HFFc6 (cell line): ENCODE measurements at regions not wholly inside any gene's neighbourhood (a gene's known extent, or its start where the extent isn't known, plus 50 kb on each side); places are given as distances from the start of the nearest gene placed in this dataset.

Experiments
- DNase-seq: peaks from one replicate; pipeline ENCODE4 v3.0.0-alpha.2; 2018
- H3K27ac Mint-ChIP-seq: 2 replicates; pipeline ENCODE4 v1.8.0; 2020; ENCODE audit warnings: mild to moderate bottlenecking, mixed read lengths
- H3K27me3 Mint-ChIP-seq: 2 replicates; pipeline ENCODE4 v1.8.0; 2021; ENCODE audit warnings: mild to moderate bottlenecking, moderate library complexity, mixed read lengths; ENCODE audit not compliant: insufficient read depth
- H3K36me3 Mint-ChIP-seq: 2 replicates; pipeline ENCODE4 v1.8.0; 2021; ENCODE audit warnings: low read depth, mixed read lengths
- H3K4me1 Mint-ChIP-seq: 2 replicates; pipeline ENCODE4 v1.8.0; 2020; ENCODE audit warnings: low read depth, mixed read lengths
- H3K4me3 Mint-ChIP-seq: 2 replicates; pipeline ENCODE4 v1.8.0; 2020; ENCODE audit warnings: mild to moderate bottlenecking, moderate library complexity, mixed read lengths
- H3K9me3 Mint-ChIP-seq: 2 replicates; pipeline ENCODE4 v1.8.0; 2020; ENCODE audit warnings: mild to moderate bottlenecking, mixed read lengths
- CTCF ChIP-seq: fragments of 200-600 bp; sonication (generic); IDR thresholded peaks from 2 replicates; pipeline ENCODE4 v1.5.0; 2021; ENCODE audit warnings: antibody characterized with exemption, mild to moderate bottlenecking

DNA sequence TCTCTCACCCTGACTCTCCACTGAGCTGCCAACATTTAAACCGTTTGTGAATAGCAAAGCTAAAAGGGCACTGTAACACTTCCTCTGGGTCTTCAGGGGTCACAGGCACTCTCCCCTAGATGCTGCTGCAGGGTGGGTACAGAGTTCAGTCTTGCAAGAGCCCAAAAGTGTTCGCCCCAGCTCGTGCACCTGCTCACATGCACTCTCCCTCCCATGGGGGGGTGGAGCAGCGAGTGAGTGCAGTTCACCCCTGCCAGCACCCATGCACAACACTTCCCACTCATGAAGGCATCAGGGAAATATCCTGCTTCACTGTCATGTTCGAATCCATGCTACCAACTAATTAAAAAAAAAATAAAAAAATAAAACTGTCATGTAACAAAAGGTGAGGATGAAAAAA, 950.7 kb upstream of the PRR20A start:
- no peak for TF ChIP-seq CTCF
- no peaks in the 10 kb centered on the region for H3K27me3 Mint-ChIP-seq
- H3K9me3 Mint-ChIP-seq = peaks cover 18% of the 10 kb centered on the region
- peaks cover 6% of the 10 kb centered on the region; the same call in 1 of the 2 replicates for H3K36me3 Mint-ChIP-seq
- no peaks in the 10 kb centered on the region for H3K4me1 Mint-ChIP-seq
- H3K4me3 Mint-ChIP-seq = no peak overlapping the region
- H3K27ac Mint-ChIP-seq = no peak overlapping the region
- no peak for DNase-seq

DNA sequence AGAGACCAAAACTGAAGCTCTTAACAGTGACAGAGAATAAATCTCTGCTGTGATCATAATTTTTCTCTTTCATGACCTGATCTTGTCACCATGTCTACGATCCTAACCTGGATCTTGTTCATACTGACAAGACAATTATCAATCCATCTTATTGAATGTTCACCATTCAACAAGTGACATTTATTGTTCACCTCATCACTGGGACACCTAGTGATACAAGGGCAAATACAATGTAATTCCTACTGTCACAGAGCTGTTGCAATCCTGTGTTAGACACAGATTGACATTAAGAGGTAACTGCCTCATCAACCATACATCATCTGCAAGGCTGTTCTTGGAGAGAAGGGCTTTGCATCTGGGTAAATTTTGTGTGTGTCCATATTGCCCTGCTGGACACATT, 942.4 kb upstream of the PRR20A start:
- Mint-ChIP-seq H3K4me3 (no peak overlapping the region), H3K27ac (no peak overlapping the region), H3K9me3 (peaks cover 28% of the 10 kb centered on the region), H3K27me3 (no peaks in the 10 kb centered on the region), H3K36me3 (no peaks in the 10 kb centered on the region), H3K4me1 (no peaks in the 10 kb centered on the region)
- no peak for DNase-seq
- no peak for TF ChIP-seq CTCF

DNA sequence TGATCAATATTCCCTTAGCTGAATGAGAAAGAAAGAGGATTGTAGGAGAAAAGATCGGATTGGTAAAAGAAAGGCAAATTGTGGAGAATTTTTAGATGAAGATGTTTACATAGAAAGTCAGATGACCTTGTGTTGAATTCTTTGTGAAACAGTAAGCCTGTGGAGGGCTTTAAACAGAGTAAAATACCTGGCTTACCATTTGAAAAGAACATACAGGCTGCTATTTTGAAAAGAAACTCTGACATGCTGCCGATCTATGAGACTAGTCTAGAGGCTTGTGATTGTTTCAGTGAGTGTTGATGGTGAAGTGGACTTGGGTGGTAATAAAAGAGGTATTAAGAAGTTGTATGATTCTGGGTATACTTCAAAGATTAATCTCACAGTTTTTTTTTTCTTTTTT, 938.9 kb upstream of the PRR20A start:
- Mint-ChIP-seq H3K4me3 (no peak overlapping the region), H3K9me3 (peaks cover 23% of the 10 kb centered on the region), H3K36me3 (no peaks in the 10 kb centered on the region), H3K27me3 (no peaks in the 10 kb centered on the region), H3K27ac (no peak overlapping the region), H3K4me1 (no peaks in the 10 kb centered on the region)
- DNase-seq = no peak
- no peak for TF ChIP-seq CTCF

GRCh38 chr13:56216221-56216620, 924.5 kb upstream of the PRR20A start:
- no peak overlapping the region for H3K27ac Mint-ChIP-seq
- no peak for DNase-seq
- no peak for TF ChIP-seq CTCF
- no peaks in the 10 kb centered on the region for H3K4me1 Mint-ChIP-seq
- H3K4me3 Mint-ChIP-seq = no peak overlapping the region
- H3K27me3 Mint-ChIP-seq = no peaks in the 10 kb centered on the region
- peaks cover 9% of the 10 kb centered on the region for H3K9me3 Mint-ChIP-seq
- no peaks in the 10 kb centered on the region for H3K36me3 Mint-ChIP-seq

GRCh38 chr13:56247692-56248091, 893.0 kb upstream of the PRR20A start:
- Mint-ChIP-seq H3K9me3 (peaks cover 54% of the 10 kb centered on the region), H3K27me3 (no peaks in the 10 kb centered on the region), H3K27ac (no peak overlapping the region), H3K36me3 (no peaks in the 10 kb centered on the region), H3K4me3 (no peak overlapping the region), H3K4me1 (no peaks in the 10 kb centered on the region)
- DNase-seq = no peak
- no peak for TF ChIP-seq CTCF

DNA sequence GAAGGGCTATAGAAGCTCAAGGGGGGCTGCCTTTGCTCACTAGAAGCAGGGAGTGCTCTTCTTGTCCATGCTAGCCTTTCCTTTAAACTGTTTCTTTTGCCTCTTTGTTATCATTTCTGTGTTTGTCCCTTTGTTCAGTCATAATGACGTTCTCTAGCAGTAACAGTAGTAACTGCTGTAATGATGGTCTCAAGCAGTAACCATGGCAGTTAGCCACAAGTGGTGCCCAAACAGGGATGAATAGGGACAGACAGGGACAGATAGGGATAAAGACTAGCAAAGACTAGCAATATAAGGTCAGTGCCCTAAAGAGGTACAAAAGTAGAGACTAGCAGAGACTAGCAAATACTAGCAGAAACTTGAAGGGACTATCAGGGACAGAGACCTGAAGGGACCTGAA, 869.0 kb upstream of the PRR20A start:
- no peak for DNase-seq
- TF ChIP-seq CTCF = no peak
- Mint-ChIP-seq H3K4me1 (no peaks in the 10 kb centered on the region), H3K9me3 (peaks cover 27% of the 10 kb centered on the region), H3K27ac (no peak overlapping the region), H3K36me3 (no peaks in the 10 kb centered on the region), H3K4me3 (no peak overlapping the region), H3K27me3 (no peaks in the 10 kb centered on the region)
